ENCODE measurements at regions not wholly inside any gene's neighbourhood (a gene's known extent, or its start where the extent isn't known, plus 50 kb on each side); places are given as distances from the start of the nearest gene placed in this dataset.

- DNase-seq = no peak
Measured at GRCh38 chr5:143581649-143582048, 178.2 kb upstream of the NR3C1 start.

GRCh38 chr5:143581147-143581546 lies 177.7 kb upstream of the NR3C1 start:
- no peak for DNase-seq

GRCh38 chr5:143576711-143577484 lies 173.4 kb upstream of the NR3C1 start:
- DNase-seq = no peak

DNA sequence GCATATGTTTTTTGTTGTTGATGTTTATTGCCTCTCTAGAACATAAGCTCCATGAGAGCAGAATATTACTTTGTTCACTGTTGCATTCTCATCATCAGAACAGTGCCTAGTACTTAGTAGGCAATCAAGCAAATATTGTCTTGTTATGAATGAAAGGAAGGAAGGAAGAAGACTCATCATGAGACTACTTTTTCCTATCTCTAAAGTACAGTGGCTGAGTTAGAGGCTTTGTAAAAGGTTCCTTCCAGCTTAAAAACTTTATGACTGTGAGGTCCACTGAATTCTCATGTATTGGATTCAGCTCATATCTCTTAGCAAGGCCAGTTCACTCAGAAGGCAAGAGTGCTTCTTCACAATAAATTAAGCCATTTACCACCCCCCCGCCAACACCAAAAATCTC lies 171.8 kb upstream of the NR3C1 start:
- DNase-seq = no peak

DNA sequence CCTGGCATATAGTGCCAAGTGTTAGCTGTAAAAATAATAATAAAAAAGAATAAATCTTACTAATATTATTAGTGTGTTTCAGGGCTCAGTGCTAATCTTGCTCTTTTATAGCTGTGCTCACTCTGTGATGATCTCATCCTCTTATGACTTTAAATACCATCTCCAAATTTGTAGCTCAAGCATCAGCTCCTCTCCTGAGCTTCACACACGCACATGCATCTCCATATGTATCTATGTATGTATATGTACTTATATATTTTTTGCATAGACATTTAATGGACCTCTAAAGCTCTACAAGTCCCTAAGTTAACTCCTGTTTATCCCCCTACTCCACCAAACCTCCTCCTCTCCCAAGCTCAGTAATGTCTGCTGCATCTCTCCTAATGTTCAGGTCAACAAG lies 170.8 kb upstream of the NR3C1 start:
- no peak for DNase-seq

- DNase-seq = no peak
Measured at GRCh38 chr5:143573568-143574170, 170.2 kb upstream of the NR3C1 start.

GRCh38 chr5:143572671-143573070 lies 169.2 kb upstream of the NR3C1 start:
- DNase-seq = no peak

DNA sequence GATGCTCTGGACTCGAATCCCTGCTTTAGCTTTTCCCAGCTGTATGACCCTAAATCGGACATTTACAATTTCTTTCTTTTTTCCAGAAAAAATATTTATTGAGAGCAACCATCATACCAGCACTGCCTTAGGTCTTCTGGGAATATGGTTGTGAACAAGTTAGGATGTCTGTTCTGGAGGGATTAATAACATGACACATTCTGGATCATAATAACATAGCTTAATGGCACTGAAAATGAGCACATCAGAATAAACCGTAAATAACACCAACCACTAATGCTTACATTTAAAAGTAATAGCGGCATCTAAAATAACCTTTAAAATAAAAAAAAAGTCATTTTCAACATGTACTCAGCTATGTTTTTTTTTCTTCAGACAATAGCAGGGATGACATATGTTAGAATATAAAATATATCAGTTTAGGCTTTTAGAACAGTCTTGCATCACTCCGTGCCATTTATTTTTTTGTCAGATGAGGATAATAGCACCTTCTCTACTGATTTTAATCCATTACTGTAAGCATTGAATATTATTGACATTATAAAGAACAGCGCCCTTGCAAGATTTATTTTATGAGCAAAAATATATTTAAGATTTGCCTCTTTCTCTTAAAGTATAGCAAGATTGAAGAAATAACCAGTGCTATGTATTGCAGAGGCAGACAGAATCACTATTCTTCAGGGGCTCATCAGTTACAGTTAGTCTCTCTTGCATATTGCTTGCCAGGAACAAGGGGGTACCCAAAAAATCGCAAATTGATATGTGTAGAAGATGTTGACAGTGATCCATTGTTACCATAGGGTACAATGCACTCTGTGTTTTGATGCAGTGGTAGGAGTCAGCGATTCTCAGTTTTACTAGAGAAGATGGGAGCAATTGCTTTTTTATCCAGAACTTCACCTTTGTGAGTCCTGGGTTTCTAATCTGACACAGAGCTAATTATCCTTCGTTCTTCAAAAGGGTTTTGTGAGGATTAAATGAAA lies 168.4 kb upstream of the NR3C1 start:
- no peak for DNase-seq

DNA sequence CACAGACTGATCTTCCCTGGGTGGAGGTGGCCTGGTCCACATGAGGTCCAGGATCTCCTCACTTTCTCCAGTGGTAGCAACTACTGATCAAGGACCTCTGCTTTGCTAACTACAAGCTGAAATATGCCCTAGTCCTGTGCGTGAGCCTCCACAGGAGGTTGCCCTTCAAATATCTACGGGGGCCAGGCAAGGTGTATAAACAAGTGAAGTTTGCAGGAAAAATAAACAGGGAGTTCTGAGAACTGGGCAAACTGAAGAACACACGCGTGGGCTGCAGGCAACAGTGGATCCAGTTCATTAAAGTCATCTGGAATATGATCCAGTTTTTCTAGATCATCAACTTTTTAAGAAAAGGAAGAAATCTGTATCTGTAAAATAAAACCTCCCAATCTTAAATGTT lies 167.5 kb upstream of the NR3C1 start:
- DNase-seq = no peak

DNA sequence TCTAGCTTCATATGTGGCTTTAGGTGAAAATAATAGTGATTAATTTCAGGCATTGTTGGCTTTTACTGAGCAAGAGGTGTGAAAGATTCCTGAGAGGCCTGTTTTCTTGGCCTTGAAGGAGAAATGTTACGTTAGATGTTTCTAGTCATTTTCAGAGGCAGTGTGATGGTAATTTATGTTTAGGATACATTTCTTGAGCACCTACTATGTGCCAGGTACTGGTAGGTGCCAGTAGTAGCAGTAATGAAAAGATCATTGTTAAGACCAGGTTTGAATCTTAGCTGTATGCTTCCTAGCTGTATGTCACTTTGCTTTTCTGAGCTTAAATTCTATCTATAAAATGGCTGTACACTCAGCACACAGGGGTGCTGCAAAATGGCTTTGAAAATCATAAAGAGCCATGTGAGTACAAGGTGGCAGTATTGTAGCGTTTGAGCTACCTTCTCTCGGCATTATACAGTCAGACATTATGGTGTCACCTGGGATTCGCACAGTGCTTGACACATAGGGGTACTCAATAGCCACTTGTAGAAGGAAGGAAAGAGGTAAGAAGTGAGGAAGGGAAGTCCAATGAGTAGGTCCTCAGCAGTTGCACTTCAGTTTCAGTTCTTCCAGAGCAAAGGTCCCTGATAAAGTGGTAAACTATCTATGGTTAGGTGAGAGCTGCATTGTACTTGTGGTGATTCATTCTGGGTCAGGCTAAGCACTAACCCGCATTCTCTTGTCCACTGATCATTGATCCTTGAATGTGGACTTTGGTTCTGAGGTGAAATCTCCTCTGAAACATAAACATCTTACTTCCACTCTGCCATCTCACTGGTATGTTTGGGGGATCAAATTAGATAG lies 166.5 kb upstream of the NR3C1 start:
- no peak for DNase-seq

DNA sequence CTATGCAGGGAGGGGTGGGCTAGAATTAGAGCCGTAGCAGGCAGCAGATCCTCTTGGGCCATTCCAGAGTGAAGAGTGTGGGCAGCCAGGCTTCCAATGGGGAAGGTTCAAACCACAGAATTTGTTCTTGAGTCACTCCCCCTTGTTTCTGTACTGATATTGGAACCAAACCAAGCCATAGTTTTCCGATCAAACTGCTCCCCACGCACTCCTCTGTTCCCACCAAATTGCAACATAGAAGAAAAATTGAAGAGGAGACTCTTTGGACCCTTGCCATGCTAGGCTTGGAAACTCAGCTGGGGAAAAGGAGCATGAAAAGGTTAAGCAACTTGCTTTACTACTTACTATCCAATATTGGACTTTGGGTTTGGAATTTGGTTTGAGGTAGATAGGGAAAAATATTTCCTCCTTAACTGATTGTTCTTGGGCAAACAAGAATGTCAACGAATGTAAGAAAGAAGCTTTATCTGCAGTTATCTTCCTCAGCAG lies 165.8 kb upstream of the NR3C1 start:
- DNase-seq = no peak

GRCh38 chr5:143567583-143568504 lies 164.4 kb upstream of the NR3C1 start:
- DNase-seq = no peak

DNA sequence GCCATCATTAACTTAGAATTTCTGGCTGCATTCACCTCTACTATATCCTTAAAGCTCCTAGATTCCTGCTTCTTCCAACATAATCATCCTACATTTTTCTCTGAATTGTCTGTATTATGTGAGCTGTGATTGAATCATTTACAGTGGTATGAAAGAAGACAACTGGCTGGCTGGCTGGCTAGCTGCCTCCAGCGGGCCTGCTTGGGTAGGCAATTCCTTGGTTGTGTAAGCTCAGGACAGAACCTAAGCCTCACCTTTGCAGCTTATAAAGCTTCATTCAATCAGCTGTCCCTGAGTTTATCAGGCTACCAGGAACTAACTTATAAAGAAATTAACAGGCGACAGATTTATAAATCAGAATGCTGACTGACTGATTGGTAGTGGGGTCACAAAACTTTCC lies 162.7 kb upstream of the NR3C1 start:
- no peak for DNase-seq

GRCh38 chr5:143564417-143564816 lies 160.9 kb upstream of the NR3C1 start:
- no peak for DNase-seq

DNA sequence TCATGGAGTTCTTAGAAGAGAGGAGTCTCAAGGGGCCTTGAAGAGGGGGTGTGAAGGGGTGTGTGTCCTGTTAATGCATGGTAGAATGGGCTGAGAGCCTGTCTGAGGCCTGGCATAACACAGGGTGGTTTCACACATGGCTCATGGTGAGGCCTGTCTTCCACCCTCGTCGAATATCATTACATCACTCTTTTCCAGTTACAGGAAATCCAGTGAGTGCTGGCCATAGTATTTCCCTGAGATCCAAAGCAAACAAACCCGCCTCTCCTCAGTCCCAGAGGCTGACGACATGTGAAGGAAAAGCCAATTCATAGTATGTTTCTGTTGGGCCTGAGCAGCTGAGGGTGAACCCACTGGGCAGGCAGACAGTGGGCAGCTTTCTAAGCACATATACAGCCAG lies 159.4 kb upstream of the NR3C1 start:
- no peak for DNase-seq

DNA sequence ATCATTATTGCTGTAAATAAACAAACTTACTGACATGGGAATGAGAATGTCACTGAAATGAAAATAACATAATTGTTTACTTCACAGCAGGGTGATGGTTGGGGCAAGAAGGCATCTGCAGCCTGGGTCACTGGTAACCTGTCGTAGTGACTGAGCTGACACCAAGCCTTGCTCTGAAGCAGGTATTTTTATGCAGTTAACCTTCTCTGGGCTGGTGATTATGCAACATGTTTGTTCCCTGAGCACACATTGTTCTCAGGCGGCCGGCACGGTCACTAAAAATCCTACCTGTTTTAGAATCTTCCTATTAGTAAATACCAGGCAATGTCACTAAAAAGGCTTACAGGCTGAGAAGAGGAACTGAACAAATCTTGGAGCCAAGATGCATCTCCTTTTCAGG lies 157.7 kb upstream of the NR3C1 start:
- no peak for DNase-seq

- no peak for DNase-seq
Measured at GRCh38 chr5:143560378-143560777, 156.9 kb upstream of the NR3C1 start.

DNA sequence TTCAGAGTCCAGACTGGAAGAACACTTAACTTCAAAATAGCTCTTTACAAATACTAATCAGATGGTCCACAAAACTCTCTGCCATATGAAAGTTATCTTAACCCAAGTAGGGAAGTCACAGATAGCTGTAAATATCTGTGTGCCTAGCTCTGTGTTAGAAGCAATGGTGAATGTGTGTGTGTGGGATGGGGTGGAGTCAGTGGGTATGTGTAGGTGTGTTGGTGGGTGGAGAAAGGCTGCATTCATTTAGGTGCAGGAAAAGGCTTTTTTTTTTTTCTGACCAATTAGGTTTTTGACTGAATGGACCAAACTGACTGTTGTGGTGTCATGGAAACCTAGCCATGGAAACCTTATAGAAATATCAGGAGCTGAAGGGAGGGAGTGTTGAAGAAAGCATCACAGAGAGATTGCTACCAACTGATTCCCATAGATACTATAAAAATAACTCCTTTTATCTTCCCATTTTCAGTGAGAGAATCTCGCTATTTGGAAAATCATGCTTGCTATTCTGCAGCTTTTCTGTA lies 156.2 kb upstream of the NR3C1 start:
- no peak for DNase-seq

GRCh38 chr5:143558048-143558447 lies 154.6 kb upstream of the NR3C1 start:
- no peak for DNase-seq

DNA sequence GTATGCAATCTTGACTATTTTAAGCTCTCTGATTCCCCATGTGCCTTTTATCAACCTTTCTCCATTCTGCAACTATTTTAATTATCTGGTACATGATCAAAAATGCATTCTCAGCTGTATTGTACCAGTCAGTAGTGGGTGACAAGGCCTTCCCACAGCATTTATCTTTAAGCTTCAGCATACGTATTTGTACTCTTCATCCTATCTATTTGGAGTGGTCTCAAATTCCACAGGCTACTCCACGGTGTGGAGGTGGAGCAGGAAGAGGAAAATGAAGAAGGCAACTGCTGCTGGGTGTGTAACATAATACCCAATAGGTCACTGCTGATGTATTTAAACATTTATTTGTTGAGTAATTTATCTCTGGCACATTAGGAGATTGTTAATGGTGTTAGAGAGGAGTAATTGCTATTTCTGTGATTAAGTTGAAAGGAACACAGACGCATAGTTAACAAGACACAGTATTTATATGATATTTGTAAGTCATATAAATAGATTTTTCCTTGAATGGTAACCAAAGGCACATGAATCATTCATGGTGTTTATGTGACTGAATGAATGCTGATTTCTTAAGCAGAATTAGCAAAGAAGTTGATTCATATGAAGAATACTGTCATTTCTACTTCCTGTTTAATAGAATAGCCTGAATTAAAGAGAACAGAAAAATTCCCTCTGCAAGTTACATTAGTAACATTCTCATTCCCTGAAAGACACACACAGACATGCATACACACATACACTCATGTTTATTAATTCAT lies 153.8 kb upstream of the NR3C1 start:
- DNase-seq = no peak
